ENCODE measurements at regions not wholly inside any gene's neighbourhood (a gene's known extent, or its start where the extent isn't known, plus 50 kb on each side); places are given as distances from the start of the nearest gene placed in this dataset.

DNA sequence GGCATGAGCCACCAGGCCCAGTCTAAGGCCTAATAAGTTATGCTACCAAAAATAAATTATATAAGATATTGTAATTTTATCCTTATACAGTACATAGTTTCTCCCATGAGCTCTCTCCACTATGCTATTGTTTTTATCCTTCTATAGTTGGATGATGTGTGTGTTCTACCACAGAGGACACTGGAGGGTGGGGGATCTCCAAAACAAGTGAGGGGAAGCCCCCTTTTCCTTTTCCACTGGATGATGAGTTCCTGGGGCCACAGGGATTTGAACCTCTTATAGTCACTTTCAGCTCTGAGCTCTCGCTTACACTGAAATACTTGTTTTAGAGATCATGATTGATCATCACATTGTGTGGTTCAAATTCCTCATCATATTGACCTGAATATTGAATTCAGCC is 77.6 kb upstream of the VAV3 start:
- H3K27me3 Mint-ChIP-seq: no peaks in the 10 kb centered on the region
- H3K9me3 Mint-ChIP-seq: no peaks in the 10 kb centered on the region
- H3K4me3 Mint-ChIP-seq: no peak overlapping the region
- peaks cover 33% of the 10 kb centered on the region for H3K4me1 Mint-ChIP-seq
- no peak for ATAC-seq
- no peaks in the 10 kb centered on the region for H3K36me3 Mint-ChIP-seq
- peak overlapping the region; percentile 58 for H3K27ac Mint-ChIP-seq

DNA sequence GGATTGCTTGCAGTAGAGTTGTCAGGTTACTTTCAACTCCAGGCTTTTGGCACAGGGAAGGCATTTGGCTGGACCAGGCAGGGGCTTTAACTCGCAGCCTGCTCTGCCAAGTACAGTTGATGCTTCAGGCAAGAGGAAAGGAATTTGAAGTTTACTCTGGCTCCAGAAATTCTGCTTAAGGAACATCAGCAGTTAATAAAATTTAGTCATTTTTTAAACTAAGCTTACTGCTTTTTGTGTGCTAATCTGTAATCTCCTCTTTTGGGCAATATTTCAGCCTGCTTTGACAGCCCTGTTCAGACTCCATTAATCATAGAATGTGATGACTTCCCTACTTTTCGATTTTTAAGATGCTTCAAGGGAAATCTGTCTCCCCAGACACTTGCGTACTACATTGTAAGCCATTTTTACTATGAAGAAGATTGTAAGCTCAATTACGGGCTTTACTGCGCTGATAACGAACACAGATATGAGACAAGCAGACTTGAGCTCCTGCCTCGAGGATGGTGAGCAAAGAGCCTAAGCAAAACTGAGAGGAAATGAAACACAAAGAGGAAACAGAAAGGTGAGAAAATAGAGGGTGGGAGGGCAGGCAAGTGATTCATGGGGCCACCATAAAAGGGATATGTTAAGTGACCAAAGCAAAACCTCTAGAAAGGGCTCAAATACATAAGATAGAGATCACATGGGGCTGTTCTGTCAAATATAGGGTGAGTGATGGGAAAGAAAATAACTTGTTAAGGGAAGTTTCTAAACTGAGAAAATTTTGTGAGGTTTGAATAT is 76.6 kb upstream of the VAV3 start:
- no peaks in the 10 kb centered on the region for H3K9me3 Mint-ChIP-seq
- ATAC-seq: peak; percentile 64
- no peak overlapping the region for H3K4me3 Mint-ChIP-seq
- no peaks in the 10 kb centered on the region for H3K27me3 Mint-ChIP-seq
- peak overlapping the region; percentile 14 for H3K27ac Mint-ChIP-seq
- no peaks in the 10 kb centered on the region for H3K36me3 Mint-ChIP-seq
- peaks cover 33% of the 10 kb centered on the region for H3K4me1 Mint-ChIP-seq

DNA sequence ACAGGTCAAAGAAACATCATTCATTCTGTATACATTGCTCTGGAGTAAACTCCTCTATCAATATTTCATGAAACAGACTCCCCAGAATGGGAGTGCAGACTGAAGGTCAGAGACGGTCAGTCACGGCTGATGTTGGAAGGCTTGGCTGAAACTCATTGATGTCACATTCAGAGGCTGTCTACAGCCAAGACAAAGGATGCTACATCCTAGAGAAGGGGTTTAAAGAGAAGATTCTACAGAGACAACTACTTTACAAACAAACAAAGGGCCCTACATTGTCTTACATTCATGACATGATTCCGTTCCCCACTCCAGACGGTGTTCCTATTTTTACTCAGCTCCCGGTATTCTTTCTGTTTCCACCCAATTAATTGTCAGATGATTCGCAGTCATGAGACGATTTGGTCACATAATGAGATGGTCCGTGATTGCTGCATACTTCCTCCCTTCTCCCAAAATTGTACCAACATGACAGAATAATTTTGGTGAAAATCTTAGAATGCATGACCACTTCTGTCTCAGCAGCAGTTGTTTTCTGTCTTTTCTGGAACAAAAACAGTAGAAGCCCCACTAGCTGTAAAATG is 73.8 kb upstream of the VAV3 start:
- Mint-ChIP-seq H3K27ac (no peak overlapping the region), H3K27me3 (no peaks in the 10 kb centered on the region), H3K4me1 (peaks cover 24% of the 10 kb centered on the region), H3K9me3 (no peaks in the 10 kb centered on the region), H3K36me3 (no peaks in the 10 kb centered on the region), H3K4me3 (no peak overlapping the region)
- no peak for ATAC-seq

DNA sequence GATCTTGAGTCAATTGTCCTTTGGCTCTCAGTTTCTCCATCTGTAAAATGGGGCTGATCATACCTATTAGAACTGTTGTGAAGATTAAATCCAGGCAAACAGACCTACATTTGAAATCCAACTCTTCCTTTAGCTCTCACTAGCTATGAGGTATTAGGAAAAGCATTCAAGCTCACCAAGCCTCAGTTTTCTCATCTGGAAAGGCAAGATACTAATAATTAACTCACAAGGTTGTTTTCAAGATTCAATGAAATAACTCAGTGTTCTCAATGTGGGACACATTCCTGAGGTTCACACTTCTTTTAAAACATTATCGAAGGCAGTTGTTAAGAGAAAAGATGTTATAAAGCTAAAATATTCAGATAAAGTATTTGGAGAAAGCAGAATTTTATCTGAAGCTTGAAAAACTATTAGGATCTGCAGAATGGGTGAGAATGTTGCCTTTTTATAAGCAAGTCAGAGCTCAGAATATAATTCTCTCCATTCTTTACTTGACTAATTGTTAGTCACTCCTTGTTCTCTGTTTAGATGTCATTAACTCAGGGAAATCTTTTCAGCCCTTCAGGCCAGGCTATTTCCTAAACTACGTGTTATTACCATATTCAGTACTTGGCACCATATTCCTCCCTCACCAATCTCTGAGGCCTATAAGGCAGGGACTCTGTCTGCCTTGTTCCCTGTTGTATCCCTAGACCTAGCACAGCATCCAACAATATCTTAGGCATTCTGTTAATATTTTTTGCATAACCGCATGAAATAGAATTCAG is 72.0 kb upstream of the VAV3 start:
- Mint-ChIP-seq H3K27me3 (no peaks in the 10 kb centered on the region), H3K36me3 (no peaks in the 10 kb centered on the region), H3K9me3 (no peaks in the 10 kb centered on the region), H3K27ac (no peak overlapping the region), H3K4me1 (peaks cover 7% of the 10 kb centered on the region), H3K4me3 (no peak overlapping the region)
- no peak for ATAC-seq

DNA sequence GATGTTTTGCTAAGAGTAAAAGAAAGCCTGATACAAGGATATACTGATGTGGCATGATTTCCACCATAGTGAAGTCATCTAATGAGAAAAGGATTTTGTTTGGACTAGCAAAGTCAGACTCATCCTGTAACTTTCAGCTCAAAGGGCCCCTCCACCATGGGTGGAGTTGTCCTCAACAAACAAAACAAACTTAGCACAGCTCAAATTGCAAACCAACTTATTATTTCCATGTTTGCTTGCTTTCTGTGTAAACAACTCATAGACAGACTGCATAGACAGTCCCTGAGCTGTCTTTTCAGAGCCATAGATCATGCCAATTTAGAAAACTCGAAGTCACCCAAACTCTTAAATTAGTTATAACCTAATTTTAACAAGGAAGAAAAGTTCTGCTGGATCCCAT is 69.4 kb upstream of the VAV3 start:
- H3K27me3 Mint-ChIP-seq: no peaks in the 10 kb centered on the region
- no peaks in the 10 kb centered on the region for H3K9me3 Mint-ChIP-seq
- no peaks in the 10 kb centered on the region for H3K36me3 Mint-ChIP-seq
- ATAC-seq: no peak
- H3K4me1 Mint-ChIP-seq: peaks cover 2% of the 10 kb centered on the region
- no peak overlapping the region for H3K27ac Mint-ChIP-seq
- H3K4me3 Mint-ChIP-seq: no peak overlapping the region

DNA sequence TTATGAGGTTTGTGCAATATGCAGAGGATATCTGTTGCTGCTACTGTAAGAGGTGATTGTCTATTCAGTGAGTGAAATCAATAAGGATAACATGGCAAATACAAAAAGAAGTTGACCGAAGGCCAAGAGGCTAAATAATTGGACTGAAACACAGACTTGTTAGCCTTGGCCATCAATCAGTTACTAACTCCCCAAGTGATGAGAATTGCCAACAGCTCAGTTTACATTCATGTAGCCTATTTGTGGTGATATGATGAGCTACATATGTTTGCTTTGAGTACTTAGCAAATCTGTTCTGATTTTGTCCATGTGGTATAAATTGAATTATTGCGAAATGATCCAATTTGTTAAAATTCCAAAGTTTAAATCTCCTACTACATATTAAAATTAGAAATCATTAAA is 68.6 kb upstream of the VAV3 start:
- no peaks in the 10 kb centered on the region for H3K9me3 Mint-ChIP-seq
- no peak for ATAC-seq
- H3K4me3 Mint-ChIP-seq: no peak overlapping the region
- H3K27me3 Mint-ChIP-seq: no peaks in the 10 kb centered on the region
- H3K27ac Mint-ChIP-seq: no peak overlapping the region
- H3K4me1 Mint-ChIP-seq: peaks cover 8% of the 10 kb centered on the region
- no peaks in the 10 kb centered on the region for H3K36me3 Mint-ChIP-seq

DNA sequence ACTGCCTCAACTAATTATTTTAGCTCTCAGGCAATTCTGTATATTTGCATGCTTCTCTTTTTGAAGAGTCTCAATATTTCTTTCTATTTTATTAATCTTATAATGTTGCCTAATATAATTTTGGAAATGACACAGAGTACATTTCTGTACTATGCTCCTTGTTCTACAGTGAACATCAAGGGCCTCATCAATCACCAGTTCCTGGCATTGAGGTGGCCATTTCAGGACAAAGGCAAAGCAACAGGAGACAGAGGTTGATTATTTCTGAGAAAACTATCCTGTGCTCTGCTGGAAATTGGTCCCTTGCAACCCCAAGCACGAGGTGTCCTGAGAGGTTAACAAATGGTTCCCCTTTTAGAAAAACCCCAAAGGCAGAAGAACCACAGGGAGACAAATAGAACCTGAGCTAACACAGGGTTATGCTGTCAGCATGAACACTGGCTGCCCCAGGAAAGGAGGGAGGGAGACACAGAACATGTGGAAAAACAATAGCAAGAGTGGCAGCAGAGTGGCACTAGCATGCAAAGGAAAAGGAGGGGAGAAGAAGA is 63.9 kb upstream of the VAV3 start:
- Mint-ChIP-seq H3K4me3 (no peak overlapping the region), H3K27ac (no peak overlapping the region), H3K9me3 (no peaks in the 10 kb centered on the region), H3K4me1 (peaks cover 8% of the 10 kb centered on the region), H3K27me3 (no peaks in the 10 kb centered on the region), H3K36me3 (no peaks in the 10 kb centered on the region)
- peak; percentile 39 for ATAC-seq

DNA sequence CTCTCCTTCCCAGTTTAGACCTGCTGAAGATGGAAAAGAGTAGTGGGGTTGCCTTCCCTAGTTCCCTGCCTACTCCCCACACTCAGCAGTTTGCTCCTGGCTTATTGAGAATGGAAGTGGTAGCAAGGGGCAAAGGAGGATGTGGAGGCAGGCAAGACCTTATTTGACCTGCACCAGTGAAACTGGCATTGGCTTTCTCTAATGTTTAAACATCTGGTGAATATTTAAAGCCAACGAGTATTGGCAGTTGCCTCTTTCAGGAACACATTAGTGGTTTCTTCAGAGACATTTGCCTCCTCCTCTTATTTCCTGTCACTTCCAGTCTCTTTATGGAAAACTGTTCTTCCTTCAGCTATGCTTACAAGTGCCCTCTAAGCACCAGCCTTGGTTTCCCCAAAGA is 62.4 kb upstream of the VAV3 start:
- H3K27ac Mint-ChIP-seq: no peak overlapping the region
- no peaks in the 10 kb centered on the region for H3K27me3 Mint-ChIP-seq
- H3K4me1 Mint-ChIP-seq: peaks cover 8% of the 10 kb centered on the region
- H3K4me3 Mint-ChIP-seq: no peak overlapping the region
- H3K36me3 Mint-ChIP-seq: no peaks in the 10 kb centered on the region
- no peaks in the 10 kb centered on the region for H3K9me3 Mint-ChIP-seq
- ATAC-seq: no peak

DNA sequence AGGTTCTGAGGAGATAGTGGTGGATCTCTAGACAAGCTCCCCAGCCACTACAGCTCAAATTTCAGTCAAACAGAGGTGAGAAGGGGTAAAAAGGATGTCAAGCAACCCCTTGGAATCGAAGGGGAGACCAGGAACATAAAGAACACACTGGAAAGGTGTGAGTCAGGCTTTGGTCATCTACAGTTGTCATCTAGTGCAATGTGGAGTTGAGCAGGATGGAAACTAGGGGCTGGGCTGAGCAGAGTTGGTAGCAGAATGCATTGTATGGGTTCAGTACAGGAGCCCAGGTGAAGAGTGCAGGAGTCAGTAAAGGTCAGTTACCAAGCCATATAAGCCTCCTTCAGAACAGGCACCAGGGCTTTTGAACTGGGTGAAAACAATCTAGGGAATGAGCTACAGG is 52.7 kb upstream of the VAV3 start:
- ATAC-seq: no peak

DNA sequence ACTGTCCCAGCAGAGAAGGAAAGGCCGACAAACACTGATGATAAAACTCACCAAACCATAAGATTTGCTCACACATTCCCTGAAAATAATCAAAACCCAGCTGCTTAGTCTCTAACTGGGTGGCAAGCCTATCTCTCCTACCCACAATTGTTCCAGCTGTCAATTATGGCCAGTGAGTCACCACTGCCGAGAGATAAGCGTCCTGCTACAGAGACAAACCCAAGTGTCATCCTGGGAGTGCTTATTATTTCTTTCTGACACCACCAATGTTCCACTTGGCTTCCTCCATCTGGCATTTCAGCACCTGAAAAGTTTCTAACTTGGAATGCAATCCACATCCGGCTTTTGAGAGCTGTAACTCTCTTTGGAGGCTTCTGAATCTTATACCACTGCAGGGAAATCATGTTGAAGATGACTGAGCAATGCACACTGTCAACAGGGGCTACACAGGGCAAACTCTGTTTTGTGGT is 51.5 kb upstream of the VAV3 start:
- Mint-ChIP-seq H3K27me3 (no peaks in the 10 kb centered on the region), H3K4me1 (no peaks in the 10 kb centered on the region), H3K9me3 (peaks cover 3% of the 10 kb centered on the region), H3K36me3 (no peaks in the 10 kb centered on the region), H3K27ac (no peak overlapping the region), H3K4me3 (no peak overlapping the region)
- no peak for ATAC-seq

More for the DNA sequence above, 52.7 kb upstream of the VAV3 start:
- Mint-ChIP-seq H3K4me3 (no peak overlapping the region), H3K27me3 (no peaks in the 10 kb centered on the region), H3K27ac (no peak overlapping the region), H3K36me3 (no peaks in the 10 kb centered on the region), H3K4me1 (no peaks in the 10 kb centered on the region), H3K9me3 (peaks cover 3% of the 10 kb centered on the region)

Measured in stimulated activated memory B cell treated with anti-CD40 and anti-IgM and Interleukin-4, amounts not matched to agents 10 μg/mL and 1 μg/mL and 100 μg/mL, for 72 hours (primary cell).